Caco-2 (cell line): ENCODE measurements at regions not wholly inside any gene's neighbourhood (a gene's known extent, or its start where the extent isn't known, plus 50 kb on each side); places are given as distances from the start of the nearest gene placed in this dataset.

Experiments used
- BruUV-seq: library from RNA; stranded (reverse); fragments of 400-500 nt; replicated peaks from 2 replicates; lab custom pipeline; 2021; lab: Mats Ljungman, UMichigan
- CTCF ChIA-PET: fragments of 300-600 bp; sonication (Branson Sonifier 250); formaldehyde crosslinking; loops from one replicate; lab custom pipeline; 2022; ENCODE audit warnings: antibody characterized with exemption; lab: Charles Lee
- POLR2A ChIA-PET: fragments of 300-600 bp; sonication (Branson Sonifier 250); formaldehyde crosslinking; loops from one replicate; lab custom pipeline; 2022; ENCODE audit warnings: antibody characterized with exemption; lab: Charles Lee
- DNase-seq, 2 experiments: peaks; one replicate each; pipeline versions ENCODE4 v3.0.0 to v3.0.0-alpha.2; 2020 to 2022
- H3K27me3 ChIP-seq: replicated peaks from 2 replicates; pipeline ENCODE4 v1.6.0; 2011; ENCODE audit warnings: low read length; ENCODE audit not compliant: control insufficient read depth, insufficient read depth
- H3K36me3 ChIP-seq: 2 replicates; pipeline ENCODE4 v1.5.1; 2011; ENCODE audit warnings: low read length; ENCODE audit not compliant: control insufficient read depth, insufficient read depth
- H3K4me1 ChIP-seq: fragments of 250-450 bp; sonication (Bioruptor Pico); 2 replicates; pipeline ENCODE4 v1.5.1; 2020; ENCODE audit warnings: mild to moderate bottlenecking
- H3K4me3 ChIP-seq: 2 replicates; pipeline ENCODE4 v1.5.1; 2011; ENCODE audit warnings: low read depth, mild to moderate bottlenecking, control low read depth, low read length
- H3K9me3 ChIP-seq: fragments of 250-450 bp; sonication (Bioruptor Pico); 2 replicates; pipeline ENCODE4 v1.5.1; 2020; ENCODE audit warnings: mild to moderate bottlenecking, moderate library complexity
- H3K27ac Mint-ChIP-seq: one replicate; pipeline ENCODE4 v1.8.0; 2022; ENCODE audit warnings: mixed read lengths; ENCODE audit not compliant: unreplicated experiment
- H3K27me3 Mint-ChIP-seq: one replicate; pipeline ENCODE4 v1.8.0; 2022; ENCODE audit warnings: mixed read lengths; ENCODE audit not compliant: insufficient read depth, unreplicated experiment
- H3K36me3 Mint-ChIP-seq: one replicate; pipeline ENCODE4 v1.8.0; 2022; ENCODE audit warnings: mild to moderate bottlenecking, mixed read lengths; ENCODE audit not compliant: insufficient read depth, unreplicated experiment
- H3K4me1 Mint-ChIP-seq: one replicate; pipeline ENCODE4 v1.8.0; 2022; ENCODE audit warnings: low read depth, mixed read lengths; ENCODE audit not compliant: unreplicated experiment
- H3K4me3 Mint-ChIP-seq: one replicate; pipeline ENCODE4 v1.8.0; 2022; ENCODE audit warnings: mild to moderate bottlenecking, moderate library complexity, mixed read lengths; ENCODE audit not compliant: unreplicated experiment
- H3K9me3 Mint-ChIP-seq: one replicate; pipeline ENCODE4 v1.8.0; 2022; ENCODE audit warnings: mixed read lengths; ENCODE audit not compliant: unreplicated experiment
- CTCF ChIP-seq, 2 experiments: fragments of 200-600 bp in 1 of 2; IDR thresholded peaks; 1 replicate in 1 of 2; 2 replicates in 1 of 2; pipeline versions ENCODE4 v1.5.1 to v1.8.0; 2011 to 2022; ENCODE audit warnings: antibody characterized with exemption in 1 of 2, control low read depth in 1 of 2, inconsistent platforms in 1 of 2, low read depth in 1 of 2, low read length in 1 of 2, mild to moderate bottlenecking in 1 of 2, moderate library complexity in 1 of 2; ENCODE audit not compliant: insufficient read depth in 1 of 2, severe bottlenecking in 1 of 2, unreplicated experiment in 1 of 2
- intact Hi-C: fragments of 100-400 bp; cut with micrococcal nuclease; formaldehyde crosslinking; loops from one replicate; pipeline ENCODE4 v1.10.0; 2022; ENCODE audit not compliant: unreplicated experiment

- intact Hi-C loops = no loop called here
- no TSS peak for BruUV-seq
- Mint-ChIP-seq H3K4me3 (no peak overlapping the region), H3K36me3 (no peaks in the 10 kb centered on the region), H3K27me3 (no peaks in the 10 kb centered on the region), H3K4me1 (no peaks in the 10 kb centered on the region), H3K9me3 (no peaks in the 10 kb centered on the region), H3K27ac (no peak overlapping the region)
- TF ChIP-seq CTCF (IDR thresholded peaks at IDR 0.05; ENCODE audit: insufficient read depth in 1 of 2, low read depth in 1 of 2, low read length in 1 of 2, severe bottlenecking in 1 of 2, unreplicated experiment in 1 of 2) = no peak
- DNase-seq = no peak
- Histone ChIP-seq H3K27me3 (no peaks in the 10 kb centered on the region), H3K4me3 (no peak overlapping the region), H3K4me1 (no peaks in the 10 kb centered on the region), H3K9me3 (no peaks in the 10 kb centered on the region), H3K36me3 (no peaks in the 10 kb centered on the region)
- POLR2A ChIA-PET = no interaction called here
- CTCF ChIA-PET = no interaction called here
Measured at GRCh38 chr2:145260081-145260480, 740.2 kb upstream of the ZEB2 start.

GRCh38 chr2:145258903-145259579 lies 739.1 kb upstream of the ZEB2 start:
- Histone ChIP-seq H3K36me3 (no peaks in the 10 kb centered on the region), H3K4me1 (no peaks in the 10 kb centered on the region), H3K27me3 (no peaks in the 10 kb centered on the region), H3K9me3 (no peaks in the 10 kb centered on the region), H3K4me3 (no peak overlapping the region)
- no peak for TF ChIP-seq CTCF (IDR thresholded peaks at IDR 0.05; ENCODE audit: insufficient read depth in 1 of 2, low read depth in 1 of 2, low read length in 1 of 2, severe bottlenecking in 1 of 2, unreplicated experiment in 1 of 2)
- Mint-ChIP-seq H3K27ac (no peak overlapping the region), H3K27me3 (no peaks in the 10 kb centered on the region), H3K4me1 (no peaks in the 10 kb centered on the region), H3K9me3 (no peaks in the 10 kb centered on the region), H3K4me3 (no peak overlapping the region), H3K36me3 (no peaks in the 10 kb centered on the region)
- no TSS peak for BruUV-seq
- intact Hi-C loops = no loop called here
- DNase-seq = no peak
- ChIA-PET POLR2A (no interaction called here), CTCF (no interaction called here)

- no peak for DNase-seq
Measured at GRCh38 chr2:145257931-145258330, 738.0 kb upstream of the ZEB2 start.

More at GRCh38 chr2:145257931-145258330, 738.0 kb upstream of the ZEB2 start:
- ChIA-PET CTCF (no interaction called here), POLR2A (no interaction called here)
- no peak overlapping the region for H3K27ac Mint-ChIP-seq
- intact Hi-C loops = no loop called here
- H3K4me1 Mint-ChIP-seq = no peaks in the 10 kb centered on the region
- H3K4me1 ChIP-seq = no peaks in the 10 kb centered on the region
- no peaks in the 10 kb centered on the region for H3K36me3 Mint-ChIP-seq
- no peak overlapping the region for H3K4me3 Mint-ChIP-seq
- H3K4me3 ChIP-seq = no peak overlapping the region
- H3K9me3 Mint-ChIP-seq = no peaks in the 10 kb centered on the region
- H3K27me3 Mint-ChIP-seq = no peaks in the 10 kb centered on the region
- H3K9me3 ChIP-seq = no peaks in the 10 kb centered on the region
- no peaks in the 10 kb centered on the region for H3K27me3 ChIP-seq
- TF ChIP-seq CTCF (IDR thresholded peaks at IDR 0.05; ENCODE audit: insufficient read depth in 1 of 2, low read depth in 1 of 2, low read length in 1 of 2, severe bottlenecking in 1 of 2, unreplicated experiment in 1 of 2) = no peak
- no peaks in the 10 kb centered on the region for H3K36me3 ChIP-seq
- BruUV-seq = no TSS peak
